Activated T-cell treated with anti-CD3 and anti-CD28 coated beads, Interleukin-2, amount 50 U/mL, for 48 hours (primary cell): ENCODE measurements at regions not wholly inside any gene's neighbourhood (a gene's known extent, or its start where the extent isn't known, plus 50 kb on each side); places are given as distances from the start of the nearest gene placed in this dataset.

Experiments used
- DNase-seq, 2 experiments: peaks; one replicate each; pipeline ENCODE4 v3.0.0-alpha.2; 2020

- no peak for DNase-seq
Measured at GRCh38 chr15:77731067-77731466, 98.4 kb upstream of the LINGO1 start.

DNA sequence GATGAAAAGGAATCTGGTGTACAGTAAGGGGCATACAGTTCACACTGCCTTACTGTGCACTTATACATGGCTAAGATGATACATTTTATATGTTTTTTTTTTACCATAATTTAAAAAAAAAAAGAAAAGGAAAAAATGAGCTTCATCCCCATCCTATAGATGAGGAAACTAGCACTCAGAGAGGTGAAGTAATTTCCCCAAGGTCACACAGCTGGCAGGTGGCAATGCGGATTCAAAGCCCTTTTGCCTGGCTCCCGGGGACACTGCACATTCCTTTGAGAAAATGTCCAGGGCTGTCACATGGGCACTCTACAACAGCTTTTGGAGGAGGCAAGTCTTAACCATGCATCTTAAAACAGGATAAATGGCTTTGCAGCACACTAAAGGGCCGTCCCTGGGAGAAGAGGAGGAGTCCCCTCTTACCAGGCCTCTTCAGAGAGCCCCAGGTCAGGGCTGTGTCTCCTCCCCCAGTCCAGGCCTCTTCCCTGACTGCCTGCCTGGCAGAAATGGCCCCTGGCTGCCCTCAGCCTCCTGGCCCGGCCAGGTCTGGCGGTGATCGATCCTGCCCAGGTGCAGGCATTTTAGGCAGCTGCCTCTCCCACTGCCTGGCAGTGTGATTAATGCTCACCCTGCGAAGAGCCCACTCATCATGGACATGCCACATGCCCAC lies 95.1 kb upstream of the LINGO1 start:
- no peak for DNase-seq

DNA sequence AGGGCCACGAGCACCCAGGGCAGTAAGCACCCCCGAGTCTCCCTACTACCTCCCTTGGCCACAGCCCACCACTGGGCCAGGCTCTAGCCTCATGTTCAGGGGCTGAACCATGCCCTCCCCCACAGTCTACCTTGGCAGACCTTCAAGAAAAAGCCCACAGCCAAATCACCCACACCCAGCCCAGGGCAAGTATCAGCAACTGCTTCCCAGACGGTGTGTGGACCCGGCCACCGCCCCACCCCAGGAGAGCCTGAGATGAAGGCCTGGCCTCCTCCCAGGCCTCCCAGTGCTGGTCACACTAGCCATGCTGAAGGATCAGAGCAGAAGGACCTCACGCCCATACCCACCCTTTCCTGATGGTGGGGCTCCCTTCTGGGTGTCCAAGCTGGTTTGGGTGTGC lies 92.0 kb upstream of the LINGO1 start:
- DNase-seq: no peak

DNA sequence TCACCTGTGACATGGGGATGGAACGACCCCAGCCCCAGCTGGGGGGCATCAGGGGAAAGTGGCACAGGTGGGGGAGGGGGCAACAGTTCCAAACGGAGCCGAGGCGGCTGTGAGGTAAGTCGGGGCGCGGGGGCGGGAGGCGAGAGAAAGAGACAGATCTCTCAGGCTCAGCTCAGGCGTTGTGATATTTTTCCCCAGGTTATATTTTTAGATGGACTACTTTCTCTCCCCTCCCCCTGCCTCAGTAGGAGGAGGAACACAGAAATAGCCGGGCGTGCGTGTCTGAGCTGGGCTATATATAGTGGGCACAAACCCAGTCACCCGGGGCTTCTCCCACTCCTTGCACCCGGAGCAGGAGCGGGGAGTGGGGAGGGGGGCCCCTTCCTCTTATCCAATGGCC lies 91.0 kb upstream of the LINGO1 start:
- no peak for DNase-seq

GRCh38 chr15:77722759-77723460 lies 90.2 kb upstream of the LINGO1 start:
- DNase-seq: no peak

GRCh38 chr15:77721963-77722362 lies 89.3 kb upstream of the LINGO1 start:
- no peak for DNase-seq

DNA sequence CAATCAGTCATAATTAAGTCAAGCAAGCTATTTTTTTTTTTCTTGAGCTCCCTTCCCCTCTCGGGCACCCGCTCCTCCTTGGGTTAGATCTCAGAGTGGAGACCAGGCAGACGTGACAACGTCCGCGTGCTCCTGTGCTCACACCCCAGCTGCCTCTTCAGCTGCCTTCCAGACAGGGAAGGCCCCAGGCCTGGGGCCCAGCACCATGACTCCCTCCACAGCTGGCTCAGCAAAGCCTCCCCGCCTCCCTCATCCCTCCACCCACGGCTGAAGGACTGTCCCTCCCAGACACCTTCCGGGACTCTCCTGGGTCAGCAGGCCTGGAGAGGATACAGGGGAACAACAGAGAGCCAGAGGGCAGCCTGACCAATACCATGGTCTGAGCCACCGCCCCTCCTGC lies 87.9 kb upstream of the LINGO1 start:
- no peak for DNase-seq

GRCh38 chr15:77720173-77720572 lies 87.5 kb upstream of the LINGO1 start:
- no peak for DNase-seq

DNA sequence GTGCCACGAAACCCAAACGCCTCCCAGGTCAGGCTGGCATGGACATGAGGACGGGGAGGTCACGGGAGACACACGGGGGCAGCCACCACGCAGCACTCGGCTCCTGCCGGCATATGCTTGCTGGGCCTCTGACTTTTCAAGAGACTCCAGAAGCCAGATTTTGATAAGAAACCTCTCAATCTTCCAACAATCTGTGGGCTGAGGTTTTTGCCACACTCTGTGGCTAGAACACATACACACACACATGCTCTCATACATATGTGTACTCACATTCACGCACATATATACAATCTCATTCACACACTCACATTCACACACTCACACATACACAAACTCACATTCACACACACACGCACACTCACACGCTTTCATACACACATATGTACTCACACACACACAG lies 86.7 kb upstream of the LINGO1 start:
- no peak for DNase-seq

DNA sequence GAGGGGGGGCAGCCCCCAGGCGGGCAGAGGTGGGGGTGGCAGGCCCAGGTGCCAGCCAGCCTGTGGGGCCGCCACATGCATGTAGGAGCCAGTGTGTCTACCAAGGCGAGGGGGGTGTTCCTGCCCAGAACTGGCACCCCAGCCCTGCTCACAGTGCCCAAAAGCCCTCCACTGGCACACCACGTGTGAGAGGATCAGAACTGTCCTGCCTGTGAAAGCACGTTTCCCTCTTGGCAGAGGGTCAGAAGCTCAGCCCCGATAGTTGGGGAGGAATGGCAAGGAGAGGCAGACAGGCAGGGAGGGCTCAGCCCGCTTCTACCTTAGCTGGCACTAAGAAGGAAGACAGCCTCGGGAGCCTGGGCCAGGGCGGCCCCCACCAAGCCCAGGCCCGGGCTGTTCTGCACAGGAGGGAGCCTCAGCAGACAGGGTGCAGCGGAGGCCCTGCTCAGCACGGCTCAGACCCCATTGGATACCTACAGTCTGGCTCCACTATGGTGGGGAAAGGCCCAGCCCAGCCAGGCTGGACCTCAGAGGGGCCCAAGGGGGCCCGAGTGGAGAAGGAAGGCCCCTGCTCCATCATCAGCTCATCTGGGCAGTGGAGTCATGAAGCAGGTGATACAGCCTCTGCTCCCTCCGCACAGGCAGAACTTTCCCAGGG lies 84.8 kb upstream of the LINGO1 start:
- no peak for DNase-seq

GRCh38 chr15:77716632-77717332 lies 84.1 kb upstream of the LINGO1 start:
- no peak for DNase-seq

- no peak for DNase-seq
Measured at GRCh38 chr15:77715860-77716259, 83.1 kb upstream of the LINGO1 start.

- DNase-seq: no peak
Measured at GRCh38 chr15:77715051-77715450, 82.3 kb upstream of the LINGO1 start.

- no peak for DNase-seq
Measured at GRCh38 chr15:77714555-77714954, 81.8 kb upstream of the LINGO1 start.

DNA sequence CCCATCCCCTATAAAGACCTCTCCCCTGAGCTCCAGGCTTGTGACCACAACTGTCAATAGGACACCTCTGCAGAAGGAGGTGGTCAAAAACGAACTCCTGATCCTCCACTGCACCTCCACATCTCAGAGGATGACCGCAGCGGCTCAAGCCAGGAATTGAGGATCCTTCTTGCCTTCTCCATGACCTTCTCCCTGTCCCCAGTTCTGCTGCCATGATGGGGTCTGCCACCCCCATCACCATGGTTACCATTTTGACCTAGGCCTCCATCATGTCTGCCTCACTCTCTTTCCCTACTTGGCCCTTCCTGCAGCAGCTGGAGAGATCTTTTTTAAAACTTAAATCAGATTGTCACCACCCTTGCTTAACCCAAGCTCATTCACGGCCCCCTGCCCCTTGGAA lies 81.3 kb upstream of the LINGO1 start:
- no peak for DNase-seq

DNA sequence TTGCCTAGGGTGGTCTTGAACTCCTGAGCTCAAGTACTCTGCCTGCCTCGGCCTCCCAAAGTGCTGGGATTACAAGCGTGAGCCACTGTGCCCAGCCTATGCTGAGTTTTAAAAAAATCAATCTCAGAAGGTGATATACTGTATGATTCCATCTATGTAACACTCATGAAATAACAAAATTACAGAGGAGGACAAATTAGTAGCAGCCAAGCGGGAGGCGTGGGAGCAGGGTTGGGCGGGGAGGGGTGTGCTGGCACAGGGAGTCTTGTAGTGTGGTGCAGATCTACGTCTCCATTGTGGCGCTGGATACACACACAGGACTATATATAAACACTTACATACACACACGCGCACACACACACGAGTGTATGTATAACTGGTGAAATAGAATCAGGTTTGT lies 80.6 kb upstream of the LINGO1 start:
- no peak for DNase-seq

DNA sequence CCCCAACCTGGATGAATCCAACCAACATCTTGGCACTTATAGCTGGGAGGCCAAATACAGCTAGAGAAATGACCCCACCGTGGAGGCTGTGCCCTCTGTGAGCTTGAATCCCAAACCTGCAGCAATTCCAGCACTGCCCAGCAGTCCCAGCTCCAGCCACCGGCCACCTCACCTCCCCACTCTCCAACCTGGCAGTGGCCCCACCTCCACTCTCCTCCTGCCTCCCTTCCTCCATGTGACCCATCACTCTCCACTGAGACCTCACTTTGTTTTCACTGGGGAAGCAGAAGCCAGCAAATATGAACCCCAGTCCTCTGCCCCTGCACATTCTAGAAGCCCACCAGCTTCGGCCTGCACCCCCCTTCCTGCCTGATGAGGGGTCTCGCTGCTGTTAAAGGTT lies 79.7 kb upstream of the LINGO1 start:
- no peak for DNase-seq

GRCh38 chr15:77710637-77711036 lies 77.9 kb upstream of the LINGO1 start:
- no peak for DNase-seq

DNA sequence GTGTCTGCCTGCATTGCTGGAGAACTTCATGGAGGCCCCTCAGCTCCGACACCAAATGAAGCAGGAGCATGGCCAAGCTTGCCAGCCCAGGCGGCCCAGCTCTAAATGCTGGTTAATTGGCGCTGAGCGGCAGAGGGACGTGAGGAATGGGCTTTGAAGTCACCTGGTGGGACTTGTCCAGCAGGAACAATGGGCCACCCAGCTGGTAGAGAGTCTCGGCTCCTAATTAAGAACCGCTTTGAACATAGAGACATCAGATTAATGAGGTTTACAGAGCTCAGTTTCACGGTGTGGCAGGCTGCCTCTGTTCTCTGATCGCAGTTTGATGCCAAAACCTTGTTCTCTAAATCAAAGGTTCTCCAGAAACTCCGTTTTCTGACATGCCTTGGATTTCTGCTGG lies 77.5 kb upstream of the LINGO1 start:
- DNase-seq: no peak

DNA sequence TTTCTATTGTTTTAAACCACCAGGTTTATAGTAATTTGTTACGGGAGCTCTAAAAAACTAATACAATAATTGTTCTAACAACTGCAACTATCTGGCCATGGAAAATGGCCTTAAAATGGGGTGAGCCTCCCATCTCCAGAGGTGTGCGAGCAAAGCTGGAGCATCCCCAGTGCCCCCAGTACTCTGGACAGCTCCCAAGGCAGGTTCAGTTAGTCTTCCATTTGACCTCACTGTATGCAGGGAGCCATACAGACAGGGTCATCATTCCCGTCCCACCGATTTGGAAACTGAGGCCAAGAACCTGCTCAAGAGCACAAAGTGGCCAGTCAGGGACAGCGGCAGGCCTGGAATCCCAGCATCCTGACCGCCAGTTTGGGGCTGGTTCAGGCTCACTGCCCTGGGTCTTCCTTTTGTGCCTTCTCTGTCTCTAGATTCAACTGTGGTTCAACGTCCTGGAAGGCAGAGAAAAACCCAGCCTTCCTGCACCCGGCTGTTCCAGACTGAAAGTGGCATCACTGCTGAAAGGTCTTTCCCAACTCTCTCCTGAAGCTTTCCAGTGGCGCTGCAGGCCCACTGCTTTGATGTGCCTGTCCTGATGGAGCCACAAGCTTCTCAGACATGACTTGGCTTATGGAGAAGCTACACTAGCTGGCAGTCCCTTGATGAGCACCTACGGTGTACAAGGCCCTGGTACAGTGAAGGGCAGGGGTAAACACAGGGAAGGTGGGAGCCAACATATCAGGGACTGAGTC lies 76.6 kb upstream of the LINGO1 start:
- no peak for DNase-seq

GRCh38 chr15:77706482-77707244 lies 74.0 kb upstream of the LINGO1 start:
- no peak for DNase-seq
